NCI-H1930 (cell line): ENCODE measurements at regions not wholly inside any gene's neighbourhood (a gene's known extent, or its start where the extent isn't known, plus 50 kb on each side); places are given as distances from the start of the nearest gene placed in this dataset.
"Not testable (repeated sequence)": the region's sequence is repeated elsewhere in the genome, so short reads cannot be mapped to it uniquely, and the experiment has no call there.

Experiments used
- DNase-seq, 2 experiments: peaks; one replicate each; lab custom pipeline; 2025; lab: John Stamatoyannopoulos, UW

GRCh38 chr17:70717042-70717441, 547.7 kb downstream of the KCNJ2 start:
- no peak for DNase-seq

GRCh38 chr17:70736375-70736957, 567.1 kb downstream of the KCNJ2 start:
- no peak for DNase-seq

- DNase-seq = no peak
Measured at GRCh38 chr17:70739065-70739464, 569.7 kb downstream of the KCNJ2 start.

- DNase-seq = not testable (repeated sequence)
Measured at GRCh38 chr17:70746574-70746973, 577.2 kb downstream of the KCNJ2 start.

GRCh38 chr17:70750983-70751382, 581.7 kb downstream of the KCNJ2 start:
- peak; percentile 49 to 58 for DNase-seq

- not testable (repeated sequence) for DNase-seq
Measured at GRCh38 chr17:70752461-70752860, 583.1 kb downstream of the KCNJ2 start.

GRCh38 chr17:70752966-70753467, 583.7 kb downstream of the KCNJ2 start:
- DNase-seq = no peak

GRCh38 chr17:70763018-70763417, 593.7 kb downstream of the KCNJ2 start:
- no peak for DNase-seq

- DNase-seq = peak in 1 of 2 experiments; percentile 26
Measured at GRCh38 chr17:70767102-70767701, 597.9 kb downstream of the KCNJ2 start.

GRCh38 chr17:70769956-70770355, 600.6 kb downstream of the KCNJ2 start:
- DNase-seq = no peak

- DNase-seq = no peak
Measured at GRCh38 chr17:70771804-70772386, 602.6 kb downstream of the KCNJ2 start.

GRCh38 chr17:70772761-70773160, 603.4 kb downstream of the KCNJ2 start:
- no peak for DNase-seq

- no peak for DNase-seq
Measured at GRCh38 chr17:70773258-70773657, 603.9 kb downstream of the KCNJ2 start.

- no peak for DNase-seq
Measured at GRCh38 chr17:70774339-70775117, 605.2 kb downstream of the KCNJ2 start.

- no peak for DNase-seq
Measured at GRCh38 chr17:70775679-70776078, 606.3 kb downstream of the KCNJ2 start.

GRCh38 chr17:70776441-70776840, 607.1 kb downstream of the KCNJ2 start:
- DNase-seq = no peak

GRCh38 chr17:70780031-70780430, 610.7 kb downstream of the KCNJ2 start:
- DNase-seq = no peak

- DNase-seq = no peak
Measured at GRCh38 chr17:70786081-70786480, 616.7 kb downstream of the KCNJ2 start.

GRCh38 chr17:70787721-70788300, 618.5 kb downstream of the KCNJ2 start:
- DNase-seq = no peak

- no peak for DNase-seq
Measured at GRCh38 chr17:70791748-70792443, 622.6 kb downstream of the KCNJ2 start.

- DNase-seq = no peak
Measured at GRCh38 chr17:70794738-70795137, 625.4 kb downstream of the KCNJ2 start.

- DNase-seq = no peak
Measured at GRCh38 chr17:70795620-70796019, 626.3 kb downstream of the KCNJ2 start.
